ENCODE measurements at regions not wholly inside any gene's neighbourhood (a gene's known extent, or its start where the extent isn't known, plus 50 kb on each side); places are given as distances from the start of the nearest gene placed in this dataset.

GRCh38 chr2:76478266-76479035 lies 767.7 kb upstream of the GCFC2 start:
- TF ChIP-seq ZC3H10 (CRISPR knock-in tag; IDR thresholded peaks at IDR 0.05) (no peak), ZNF70 (CRISPR knock-in tag; IDR thresholded peaks at IDR 0.05) (no peak), TOX (CRISPR knock-in tag; IDR thresholded peaks at IDR 0.05; ENCODE audit: borderline replicate concordance) (no peak), TCF4 (CRISPR knock-in tag; IDR thresholded peaks at IDR 0.05; ENCODE audit: borderline replicate concordance) (no peak), ARNTL (CRISPR knock-in tag; IDR thresholded peaks at IDR 0.05; ENCODE audit: borderline replicate concordance, low read depth) (no peak)
- TF ChIP-seq, protein P1, sequence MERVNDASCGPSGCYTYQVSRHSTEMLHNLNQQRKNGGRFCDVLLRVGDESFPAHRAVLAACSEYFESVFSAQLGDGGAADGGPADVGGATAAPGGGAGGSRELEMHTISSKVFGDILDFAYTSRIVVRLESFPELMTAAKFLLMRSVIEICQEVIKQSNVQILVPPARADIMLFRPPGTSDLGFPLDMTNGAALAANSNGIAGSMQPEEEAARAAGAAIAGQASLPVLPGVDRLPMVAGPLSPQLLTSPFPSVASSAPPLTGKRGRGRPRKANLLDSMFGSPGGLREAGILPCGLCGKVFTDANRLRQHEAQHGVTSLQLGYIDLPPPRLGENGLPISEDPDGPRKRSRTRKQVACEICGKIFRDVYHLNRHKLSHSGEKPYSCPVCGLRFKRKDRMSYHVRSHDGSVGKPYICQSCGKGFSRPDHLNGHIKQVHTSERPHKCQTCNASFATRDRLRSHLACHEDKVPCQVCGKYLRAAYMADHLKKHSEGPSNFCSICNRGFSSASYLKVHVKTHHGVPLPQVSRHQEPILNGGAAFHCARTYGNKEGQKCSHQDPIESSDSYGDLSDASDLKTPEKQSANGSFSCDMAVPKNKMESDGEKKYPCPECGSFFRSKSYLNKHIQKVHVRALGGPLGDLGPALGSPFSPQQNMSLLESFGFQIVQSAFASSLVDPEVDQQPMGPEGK (CRISPR knock-in tag; IDR thresholded peaks at IDR 0.05; ENCODE audit: borderline replicate concordance): no peak

All from SK-N-SH treated with all-trans-retinoic acid at 6 μM for 48 hours (cell line).